ENCODE measurements at regions not wholly inside any gene's neighbourhood (a gene's known extent, or its start where the extent isn't known, plus 50 kb on each side); places are given as distances from the start of the nearest gene placed in this dataset.
"Not testable (repeated sequence)": the region's sequence is repeated elsewhere in the genome, so short reads cannot be mapped to it uniquely, and the experiment has no call there.

DNA sequence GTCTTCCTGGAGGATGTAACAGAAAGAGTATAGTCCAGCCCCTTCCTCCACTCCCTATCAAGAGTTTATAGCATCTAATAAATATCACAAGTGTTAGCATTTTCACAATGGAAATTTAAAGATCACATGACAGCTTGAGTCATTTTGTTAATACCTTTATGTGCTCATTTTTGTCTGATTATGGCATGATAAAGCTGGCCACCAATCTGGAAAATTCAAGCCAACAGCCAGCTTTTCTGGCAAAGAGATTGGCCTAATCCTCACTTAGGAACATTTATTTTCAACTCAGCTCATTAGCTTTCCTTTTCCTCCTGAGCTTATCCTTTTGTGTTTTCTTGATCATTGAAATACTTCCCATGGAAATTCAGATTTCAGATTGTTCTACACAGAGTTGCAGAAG is 262.9 kb upstream of the RBMS1 start:
- TF ChIP-seq, protein P1, sequence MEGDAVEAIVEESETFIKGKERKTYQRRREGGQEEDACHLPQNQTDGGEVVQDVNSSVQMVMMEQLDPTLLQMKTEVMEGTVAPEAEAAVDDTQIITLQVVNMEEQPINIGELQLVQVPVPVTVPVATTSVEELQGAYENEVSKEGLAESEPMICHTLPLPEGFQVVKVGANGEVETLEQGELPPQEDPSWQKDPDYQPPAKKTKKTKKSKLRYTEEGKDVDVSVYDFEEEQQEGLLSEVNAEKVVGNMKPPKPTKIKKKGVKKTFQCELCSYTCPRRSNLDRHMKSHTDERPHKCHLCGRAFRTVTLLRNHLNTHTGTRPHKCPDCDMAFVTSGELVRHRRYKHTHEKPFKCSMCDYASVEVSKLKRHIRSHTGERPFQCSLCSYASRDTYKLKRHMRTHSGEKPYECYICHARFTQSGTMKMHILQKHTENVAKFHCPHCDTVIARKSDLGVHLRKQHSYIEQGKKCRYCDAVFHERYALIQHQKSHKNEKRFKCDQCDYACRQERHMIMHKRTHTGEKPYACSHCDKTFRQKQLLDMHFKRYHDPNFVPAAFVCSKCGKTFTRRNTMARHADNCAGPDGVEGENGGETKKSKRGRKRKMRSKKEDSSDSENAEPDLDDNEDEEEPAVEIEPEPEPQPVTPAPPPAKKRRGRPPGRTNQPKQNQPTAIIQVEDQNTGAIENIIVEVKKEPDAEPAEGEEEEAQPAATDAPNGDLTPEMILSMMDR (IDR thresholded peaks at IDR 0.05; ENCODE audit: low read depth, low read length): no peak
- no peak for DNase-seq (ENCODE audit: extremely low read depth, low read depth)

DNA sequence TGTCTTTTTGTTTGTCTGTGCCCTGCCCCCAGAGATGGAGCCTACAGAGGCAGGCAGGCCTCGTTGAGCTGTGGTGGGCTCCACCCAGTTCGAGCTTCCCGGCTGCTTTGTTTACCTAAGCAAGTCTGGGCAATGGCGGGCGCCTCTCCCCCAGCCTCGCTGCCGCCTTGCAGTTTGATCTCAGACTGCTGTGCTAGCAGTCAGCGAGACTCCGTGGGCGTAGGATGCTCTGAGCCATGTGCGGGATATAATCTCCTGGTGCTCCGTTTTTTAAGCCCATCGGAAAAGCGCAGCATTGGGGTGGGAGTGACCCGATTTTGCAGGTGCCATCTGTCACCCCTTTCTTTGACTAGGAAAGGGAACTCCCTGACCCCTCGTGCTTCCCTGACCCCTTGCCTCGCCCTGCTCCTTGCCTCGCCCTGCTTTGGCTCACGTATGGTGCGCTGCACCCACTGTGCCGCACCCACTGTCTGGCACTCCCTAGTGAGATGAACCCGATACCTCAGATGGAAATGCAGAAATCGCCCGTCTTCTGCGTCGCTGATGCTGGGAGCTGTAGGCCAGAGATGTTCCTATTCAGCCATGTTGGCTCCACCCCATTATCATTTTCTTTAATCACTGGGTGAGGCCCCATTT is 269.0 kb upstream of the RBMS1 start:
- DNase-seq (ENCODE audit: extremely low read depth, low read depth): not testable (repeated sequence)

DNA sequence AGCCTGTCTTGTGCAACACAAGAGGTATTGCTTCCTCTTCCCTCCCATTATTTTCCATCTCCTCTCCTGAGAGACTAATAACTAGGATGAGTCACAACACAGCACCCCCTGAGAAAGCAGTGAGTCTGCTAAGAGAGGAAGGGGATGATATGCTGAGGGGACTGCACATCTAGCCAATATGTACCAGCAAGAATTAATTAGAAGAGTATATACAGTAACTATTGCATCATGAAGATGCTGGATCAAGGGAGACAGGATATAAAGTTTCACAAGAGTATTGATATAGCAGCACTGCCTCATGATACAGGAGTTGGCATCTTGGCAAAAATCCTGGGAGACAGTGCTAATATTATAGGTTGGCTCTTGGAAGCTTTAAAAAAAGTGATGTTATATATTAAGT is 289.9 kb upstream of the RBMS1 start:
- no peak for DNase-seq (ENCODE audit: extremely low read depth, low read depth)
- TF ChIP-seq, protein P1 (IDR thresholded peaks at IDR 0.05; ENCODE audit: low read depth, low read length): no peak

DNA sequence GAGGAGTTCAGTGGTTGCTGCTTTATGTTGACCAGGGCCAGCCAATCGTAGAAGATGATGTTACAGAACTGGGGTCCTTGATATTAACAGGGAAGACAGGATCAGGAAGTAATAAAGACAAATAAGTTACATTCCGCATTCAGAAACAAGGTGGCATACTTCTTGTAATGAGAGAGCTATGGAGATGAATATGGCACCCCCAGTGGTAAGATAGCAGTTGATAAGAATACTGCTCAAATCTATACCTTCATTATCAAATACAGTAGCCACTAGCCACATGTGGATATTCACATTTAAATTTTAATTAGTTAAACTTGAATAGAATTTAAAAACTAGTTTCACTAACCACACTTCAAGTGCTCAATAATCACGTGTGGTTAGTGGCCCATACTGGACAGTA is 290.4 kb upstream of the RBMS1 start:
- TF ChIP-seq, protein P1 (IDR thresholded peaks at IDR 0.05; ENCODE audit: low read depth, low read length): no peak; the same call in 1 of the 2 replicates
- no peak for DNase-seq (ENCODE audit: extremely low read depth, low read depth)

DNA sequence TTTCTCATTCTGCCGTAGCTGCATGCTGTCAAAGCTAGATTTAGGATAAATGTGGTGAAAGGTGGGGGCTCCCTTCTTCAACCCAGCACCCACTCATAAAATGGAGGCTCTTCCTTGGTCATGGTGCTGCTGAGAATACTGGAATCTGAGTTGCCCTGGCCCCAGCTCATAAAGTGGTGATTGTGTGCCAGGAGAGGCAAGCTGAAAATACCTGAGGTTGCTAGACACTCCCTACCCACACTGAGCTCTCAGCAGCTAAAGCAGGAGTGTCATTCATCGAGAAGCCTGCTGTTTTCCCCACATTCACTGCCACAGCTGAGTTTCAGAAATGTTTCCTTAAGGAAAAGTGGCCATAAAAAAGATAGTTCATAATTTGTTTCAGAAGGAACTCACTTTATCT is 297.1 kb upstream of the RBMS1 start:
- TF ChIP-seq, protein P1 (IDR thresholded peaks at IDR 0.05; ENCODE audit: low read depth, low read length): no peak
- DNase-seq (ENCODE audit: extremely low read depth, low read depth): no peak

DNA sequence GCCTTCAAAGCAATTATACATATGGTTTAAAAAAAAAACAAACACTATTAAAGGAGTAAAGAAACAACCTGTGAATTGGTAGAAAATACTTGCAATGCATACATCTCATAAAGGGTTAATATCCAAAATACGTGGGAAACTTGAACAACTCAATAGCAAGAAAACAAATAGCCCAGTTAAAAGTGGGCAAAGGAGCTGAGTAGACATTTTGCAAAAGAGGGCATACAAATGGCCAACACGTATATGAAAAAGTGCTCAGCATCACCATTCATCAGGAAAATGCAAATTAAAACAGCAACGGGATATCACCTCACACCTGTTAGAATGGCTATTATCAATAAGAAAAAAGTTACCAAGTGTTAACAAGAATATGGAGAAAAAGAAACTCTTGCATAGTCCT is 298.3 kb upstream of the RBMS1 start:
- TF ChIP-seq, protein P1 (IDR thresholded peaks at IDR 0.05; ENCODE audit: low read depth, low read length): no peak
- no peak for DNase-seq (ENCODE audit: extremely low read depth, low read depth)

DNA sequence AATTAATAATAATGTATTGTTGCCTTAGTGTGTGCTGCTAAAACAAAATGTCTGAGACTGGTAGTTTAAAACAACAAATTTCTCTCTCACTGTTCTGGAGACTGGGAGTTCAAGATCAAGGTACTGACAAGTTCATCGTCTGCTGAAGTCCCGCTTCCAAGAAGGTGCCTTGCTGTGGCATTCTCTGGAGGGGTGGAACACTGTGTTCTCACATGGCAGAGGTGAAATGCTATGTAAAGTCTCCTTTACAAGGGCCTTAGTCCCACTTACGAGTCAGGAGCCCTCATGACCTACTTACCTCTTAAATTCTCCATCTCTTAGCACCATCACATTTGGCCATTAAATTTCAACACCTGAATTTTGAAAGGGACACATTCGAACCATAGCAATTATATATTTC is 299.2 kb upstream of the RBMS1 start:
- TF ChIP-seq, protein P1 (IDR thresholded peaks at IDR 0.05; ENCODE audit: low read depth, low read length): no peak
- no peak for DNase-seq (ENCODE audit: extremely low read depth, low read depth)

DNA sequence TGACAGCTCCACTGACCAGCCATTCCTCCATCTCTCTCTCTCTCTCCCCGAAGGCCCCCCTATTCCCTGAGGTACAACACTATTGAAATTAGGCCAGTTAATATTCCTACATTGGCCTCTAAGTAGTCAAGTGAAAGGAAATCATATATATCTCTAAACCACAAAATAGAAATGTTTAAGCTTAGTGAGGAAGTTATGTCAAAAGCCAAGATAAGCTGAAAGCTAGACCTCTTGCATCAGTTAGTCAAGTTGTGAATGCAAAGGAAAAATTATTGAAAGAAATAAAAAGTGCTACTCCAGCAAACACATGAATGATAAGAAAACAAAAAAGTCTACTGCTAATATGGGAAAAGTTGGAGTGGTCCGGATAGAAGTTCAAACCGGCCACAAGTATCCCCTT is 301.3 kb upstream of the RBMS1 start:
- TF ChIP-seq, protein P1 (IDR thresholded peaks at IDR 0.05; ENCODE audit: low read depth, low read length): no peak
- no peak for DNase-seq (ENCODE audit: extremely low read depth, low read depth)
